HG02588 (cell line): ENCODE measurements at regions not wholly inside any gene's neighbourhood (a gene's known extent, or its start where the extent isn't known, plus 50 kb on each side); places are given as distances from the start of the nearest gene placed in this dataset.
"Not testable (repeated sequence)": the region's sequence is repeated elsewhere in the genome, so short reads cannot be mapped to it uniquely, and the experiment has no call there.

Source experiments
- ATAC-seq: cut with Tn5 transposase; IDR thresholded peaks from one replicate; pipeline ENCODE4 v1.9.1; 2021; ENCODE audit warnings: mild to moderate bottlenecking, moderate library complexity; ENCODE audit not compliant: unreplicated experiment

DNA sequence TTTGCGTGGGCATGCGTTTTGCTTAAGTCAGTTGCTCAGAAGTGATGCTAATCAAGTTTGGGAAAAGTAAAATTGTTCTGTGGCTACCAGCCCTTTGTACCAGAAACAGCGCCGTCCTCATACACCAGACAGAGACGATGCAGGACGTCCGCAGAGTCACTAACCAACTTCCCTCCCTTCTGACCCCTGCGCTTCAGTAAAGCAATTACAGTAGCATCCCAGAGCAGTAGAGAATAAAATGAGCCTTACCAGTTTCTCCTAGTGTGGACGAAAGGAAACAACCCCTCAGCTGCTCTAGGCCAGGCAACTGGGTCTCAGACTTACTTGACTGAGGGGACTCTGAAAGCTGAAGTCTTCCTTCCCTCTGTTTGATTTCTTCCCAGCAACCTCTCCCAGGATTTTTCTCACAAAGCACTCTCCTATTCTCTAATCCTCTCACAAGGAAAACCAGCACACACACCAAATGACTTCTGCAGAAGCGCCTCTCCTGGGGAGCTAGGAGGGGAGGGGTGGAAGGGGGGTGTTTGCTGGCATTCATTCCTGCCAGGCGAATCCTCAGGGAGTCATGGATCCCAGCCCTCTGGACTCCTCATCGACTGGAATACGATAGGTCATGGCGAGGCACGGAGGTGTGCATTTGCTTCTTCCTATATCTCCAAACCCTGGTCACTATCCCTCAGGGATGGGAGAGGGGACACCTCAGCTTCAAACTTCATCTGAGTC, 56.0 kb upstream of the MID1 start:
- ATAC-seq: no peak

DNA sequence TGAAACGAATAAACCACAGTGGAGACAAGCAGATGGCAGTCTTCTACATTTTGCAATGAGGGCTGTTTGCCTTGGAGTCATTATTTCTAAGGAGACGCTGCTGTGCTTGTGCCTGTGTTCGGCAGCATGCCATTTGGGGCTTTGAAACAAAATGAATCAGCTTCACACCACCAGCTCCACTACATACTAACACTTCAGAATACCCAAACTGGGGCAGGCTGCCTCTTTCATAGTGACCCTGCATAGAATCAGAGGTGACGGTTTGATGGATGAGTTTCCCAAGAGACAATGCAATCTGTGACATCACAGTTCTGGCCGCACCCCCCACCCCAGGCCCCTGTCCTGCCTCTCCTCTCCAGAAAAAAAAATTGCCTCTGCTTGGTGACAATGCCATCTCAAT, 57.1 kb upstream of the MID1 start:
- no peak for ATAC-seq

DNA sequence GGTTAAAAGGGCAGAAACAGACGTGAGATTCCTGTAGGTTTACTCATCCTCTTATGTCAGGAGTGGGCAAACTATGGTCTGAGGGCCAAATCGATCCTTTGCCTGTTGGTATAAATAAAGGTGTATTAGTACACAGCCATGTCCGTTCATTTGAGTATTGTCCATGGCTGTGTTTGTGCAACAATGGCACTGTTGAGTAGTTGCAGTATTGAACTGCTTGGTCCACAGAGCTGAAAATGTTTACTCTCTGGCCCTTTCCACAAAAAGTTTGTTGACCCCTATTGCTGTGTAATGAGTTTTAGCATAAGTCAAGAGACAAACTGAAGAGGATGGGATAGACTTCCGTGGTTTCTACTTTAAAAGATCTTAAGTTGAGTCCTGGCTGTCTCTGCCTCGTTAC, 59.0 kb upstream of the MID1 start:
- no peak for ATAC-seq

- ATAC-seq: no peak
Measured at GRCh38 chrX:10681167-10681566, 60.8 kb upstream of the MID1 start.

GRCh38 chrX:10683631-10684030, 63.2 kb upstream of the MID1 start:
- ATAC-seq: not testable (repeated sequence)

DNA sequence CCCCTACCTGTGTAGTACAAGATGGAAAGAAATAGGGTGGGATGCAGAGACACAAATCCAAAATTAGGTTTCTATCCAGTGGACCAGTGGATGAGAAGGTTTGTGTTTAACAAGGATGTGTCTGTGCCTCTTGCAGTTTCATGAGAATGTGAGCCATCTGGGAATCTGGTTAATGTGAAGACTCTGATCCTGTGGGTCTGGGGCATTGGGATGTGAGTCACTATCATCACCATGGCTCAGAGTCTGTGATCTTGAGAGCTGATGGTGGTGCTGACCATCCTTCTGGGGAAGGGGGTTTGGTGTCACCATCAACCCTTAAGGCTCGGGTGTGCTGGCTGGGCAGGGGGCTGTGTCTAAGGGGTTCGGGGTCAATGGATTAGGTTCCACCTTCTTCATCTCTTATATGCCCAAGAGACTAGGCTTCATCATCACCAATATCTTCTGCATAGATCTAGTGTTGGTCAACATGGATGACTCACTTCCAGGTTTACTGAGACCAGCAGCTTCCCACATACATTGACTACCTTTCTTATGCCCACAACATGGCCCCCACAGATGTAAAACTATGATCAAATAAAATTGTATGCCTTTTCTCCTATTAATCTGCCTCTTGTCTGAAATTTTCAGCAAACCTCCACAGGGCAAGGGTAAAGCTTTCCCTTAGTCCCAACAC, 65.7 kb upstream of the MID1 start:
- ATAC-seq: no peak

GRCh38 chrX:10691751-10692150, 71.4 kb upstream of the MID1 start:
- ATAC-seq: not testable (repeated sequence)

GRCh38 chrX:10697616-10698317, 77.4 kb upstream of the MID1 start:
- no peak for ATAC-seq

- ATAC-seq: no peak
Measured at GRCh38 chrX:10698318-10698640, 77.9 kb upstream of the MID1 start.

- no peak for ATAC-seq
Measured at GRCh38 chrX:10702031-10702430, 81.6 kb upstream of the MID1 start.

- not testable (repeated sequence) for ATAC-seq
Measured at GRCh38 chrX:10706342-10706741, 86.0 kb upstream of the MID1 start.

DNA sequence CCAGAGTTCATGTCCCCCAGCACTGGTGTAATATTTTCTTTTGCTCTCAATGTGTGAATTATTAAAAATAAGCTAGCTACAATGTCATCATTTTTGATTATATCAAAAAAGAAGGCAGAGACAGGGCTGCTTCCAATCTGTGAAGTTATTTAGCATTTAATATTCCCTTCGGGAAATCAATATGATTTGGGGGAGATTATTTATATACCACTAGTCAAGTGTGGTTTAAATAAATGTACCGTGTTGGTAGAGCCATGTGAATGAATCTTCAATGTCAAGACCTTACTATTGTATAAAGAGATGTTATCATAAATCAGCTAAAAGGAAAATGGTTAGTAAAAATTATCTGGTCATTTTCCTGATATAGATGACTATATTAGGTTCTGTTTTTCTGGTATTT, 87.4 kb upstream of the MID1 start:
- no peak for ATAC-seq

DNA sequence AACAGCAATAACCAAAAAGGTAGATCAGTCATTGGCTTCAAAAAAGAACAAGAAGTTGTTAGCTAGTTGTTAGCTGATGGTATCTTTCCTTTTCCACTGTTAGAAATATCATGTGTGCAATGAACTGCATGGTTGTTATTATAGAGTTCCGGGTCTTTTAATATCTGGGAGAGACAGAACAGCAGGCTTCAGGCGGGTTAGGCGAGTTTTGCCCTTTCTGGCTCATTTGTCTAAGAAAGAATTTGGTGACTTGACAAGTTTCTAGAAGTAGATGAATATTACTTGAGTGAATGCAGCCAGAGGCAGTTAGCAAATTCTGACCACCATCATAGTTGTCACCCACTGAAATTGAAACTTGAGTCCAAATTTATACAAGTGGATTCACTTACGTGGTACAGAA, 88.9 kb upstream of the MID1 start:
- no peak for ATAC-seq

GRCh38 chrX:10714531-10714930, 94.1 kb upstream of the MID1 start:
- ATAC-seq: no peak

GRCh38 chrX:10722851-10723250, 102.5 kb upstream of the MID1 start:
- ATAC-seq: no peak

DNA sequence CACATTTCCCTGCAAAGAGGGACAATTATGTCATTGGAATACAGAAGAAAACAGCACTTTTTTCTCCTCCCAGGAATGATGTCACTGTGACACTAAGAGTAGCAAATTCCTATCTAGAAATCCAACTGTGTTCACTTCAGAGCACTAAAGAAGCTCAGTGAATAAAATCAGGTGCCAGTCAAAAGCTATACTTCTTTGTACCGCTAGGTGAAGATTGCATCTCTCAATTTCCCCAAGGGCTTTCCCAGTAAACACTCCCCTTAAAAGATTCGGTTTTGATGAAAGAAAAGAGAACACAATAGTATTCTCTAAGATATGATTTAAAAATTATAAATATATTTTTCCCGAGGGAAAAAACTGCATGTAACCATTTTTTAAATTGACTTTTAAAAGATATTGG, 104.7 kb upstream of the MID1 start:
- no peak for ATAC-seq

GRCh38 chrX:10726647-10727046, 106.3 kb upstream of the MID1 start:
- ATAC-seq: no peak

DNA sequence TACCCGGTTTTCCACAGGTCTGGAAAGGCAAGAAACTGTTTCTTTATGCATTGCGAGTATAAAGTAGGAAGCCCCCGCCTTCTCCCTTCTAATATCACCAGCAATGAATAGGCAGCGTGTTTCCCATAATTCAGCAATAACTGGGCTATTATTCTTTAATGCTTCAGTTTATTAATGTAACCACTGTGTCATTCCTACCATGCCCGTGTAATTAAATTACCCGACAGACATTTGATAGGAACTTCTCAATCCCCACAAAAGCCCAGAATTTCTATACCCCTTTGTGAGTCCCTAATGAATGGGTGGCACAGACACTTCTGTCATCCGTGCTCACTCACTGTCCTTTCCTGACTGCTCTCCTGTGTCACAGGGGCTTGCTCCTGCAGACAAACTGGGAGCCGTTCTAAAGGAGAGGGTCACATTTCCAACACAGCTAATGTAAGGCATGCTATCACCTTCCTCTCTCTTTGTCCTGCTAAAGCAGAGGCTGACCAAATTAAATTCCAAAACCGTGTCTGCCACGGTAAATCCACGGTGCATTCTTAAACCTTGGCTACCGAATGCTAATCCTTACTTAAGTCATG, 108.5 kb upstream of the MID1 start:
- ATAC-seq: no peak

GRCh38 chrX:10739426-10739825, 119.0 kb upstream of the MID1 start:
- no peak for ATAC-seq

- no peak for ATAC-seq
Measured at GRCh38 chrX:10741003-10741402, 120.6 kb upstream of the MID1 start.

DNA sequence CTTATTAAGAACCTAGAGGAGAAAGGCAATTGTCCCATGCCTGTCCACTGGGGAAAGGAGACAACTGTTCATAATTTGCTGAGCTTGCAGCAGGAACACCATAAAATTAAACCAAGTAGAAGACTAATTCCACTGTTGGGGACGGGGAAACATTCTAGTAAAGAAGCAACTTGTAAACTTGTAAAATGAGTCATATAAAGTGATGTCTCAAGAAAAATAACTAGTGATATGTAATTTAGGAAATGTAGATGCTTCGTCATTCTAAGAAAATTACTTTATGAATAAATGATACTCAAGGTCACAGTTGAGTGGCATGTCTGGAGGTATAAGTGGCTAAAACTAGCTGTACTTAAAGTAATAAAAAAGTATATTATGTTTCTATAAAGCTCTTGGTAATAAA, 121.2 kb upstream of the MID1 start:
- ATAC-seq: no peak

DNA sequence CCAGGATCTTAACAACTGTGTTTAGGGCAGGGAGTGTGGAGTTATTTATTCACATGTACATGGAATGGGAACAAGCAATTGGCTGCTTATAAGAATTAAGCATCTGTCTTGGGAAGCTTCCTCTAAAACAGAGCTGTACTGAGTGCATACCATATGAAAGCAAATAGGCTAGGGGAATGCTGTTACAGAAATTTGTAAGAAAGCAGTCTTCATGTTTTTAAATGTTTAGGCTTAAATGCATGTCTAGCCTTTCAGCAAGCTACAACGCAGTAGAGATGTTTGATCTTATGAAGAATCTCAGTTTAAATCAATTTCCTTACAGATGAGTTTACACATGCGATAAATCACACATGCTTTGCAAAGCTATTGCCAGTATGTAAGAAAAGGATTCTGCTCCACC, 123.1 kb upstream of the MID1 start:
- ATAC-seq: no peak
